ENCODE measurements at regions not wholly inside any gene's neighbourhood (a gene's known extent, or its start where the extent isn't known, plus 50 kb on each side); places are given as distances from the start of the nearest gene placed in this dataset.
"Not testable (repeated sequence)": the region's sequence is repeated elsewhere in the genome, so short reads cannot be mapped to it uniquely, and the experiment has no call there.

GRCh38 chrX:40530509-40530908 lies 50.3 kb upstream of the ATP6AP2 start:
- no peak overlapping the region for H3K4me3 ChIP-seq (ENCODE audit: low read length)
- TF ChIP-seq ZNF274 (IDR thresholded peaks at IDR 0.05; ENCODE audit: low read depth, low read length) = no peak

- no peak for TF ChIP-seq ZNF274 (IDR thresholded peaks at IDR 0.05; ENCODE audit: low read depth, low read length)
- H3K4me3 ChIP-seq (ENCODE audit: low read length) = no peak overlapping the region
These were observed 53.2 kb upstream of the ATP6AP2 start for GRCh38 chrX:40527543-40527942.

- TF ChIP-seq ZNF274 (IDR thresholded peaks at IDR 0.05; ENCODE audit: low read depth, low read length) = no peak
- no peak overlapping the region for H3K4me3 ChIP-seq (ENCODE audit: low read length)
These were observed 54.4 kb upstream of the ATP6AP2 start for GRCh38 chrX:40526412-40526811.

- H3K4me3 ChIP-seq (ENCODE audit: low read length) = not testable (repeated sequence)
These were observed 54.9 kb upstream of the ATP6AP2 start for GRCh38 chrX:40525901-40526300.

DNA sequence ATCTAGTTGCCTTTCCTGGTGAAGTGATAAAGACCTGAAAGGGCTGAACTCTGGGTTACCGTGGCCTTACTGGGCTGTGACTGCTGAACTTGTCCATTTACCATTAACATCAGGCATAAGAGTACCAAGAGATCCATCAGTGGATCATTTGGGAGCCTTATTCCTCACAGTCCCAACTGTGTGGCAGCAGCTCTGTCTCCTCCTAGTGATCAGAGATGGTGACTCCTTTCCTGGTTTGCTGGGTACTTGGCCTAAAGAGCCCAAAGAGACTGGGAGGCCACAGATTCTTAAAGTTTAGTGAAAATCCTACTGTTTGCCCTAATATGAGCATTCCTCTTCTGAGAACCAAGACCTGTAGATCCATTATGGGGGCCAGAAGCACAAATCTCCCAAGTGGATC lies 56.3 kb upstream of the ATP6AP2 start:
- TF ChIP-seq ZNF274 (IDR thresholded peaks at IDR 0.05; ENCODE audit: low read depth, low read length) = no peak
- H3K4me3 ChIP-seq (ENCODE audit: low read length) = no peak overlapping the region

GRCh38 chrX:40523852-40524251 lies 56.9 kb upstream of the ATP6AP2 start:
- TF ChIP-seq ZNF274 (IDR thresholded peaks at IDR 0.05; ENCODE audit: low read depth, low read length) = no peak

DNA sequence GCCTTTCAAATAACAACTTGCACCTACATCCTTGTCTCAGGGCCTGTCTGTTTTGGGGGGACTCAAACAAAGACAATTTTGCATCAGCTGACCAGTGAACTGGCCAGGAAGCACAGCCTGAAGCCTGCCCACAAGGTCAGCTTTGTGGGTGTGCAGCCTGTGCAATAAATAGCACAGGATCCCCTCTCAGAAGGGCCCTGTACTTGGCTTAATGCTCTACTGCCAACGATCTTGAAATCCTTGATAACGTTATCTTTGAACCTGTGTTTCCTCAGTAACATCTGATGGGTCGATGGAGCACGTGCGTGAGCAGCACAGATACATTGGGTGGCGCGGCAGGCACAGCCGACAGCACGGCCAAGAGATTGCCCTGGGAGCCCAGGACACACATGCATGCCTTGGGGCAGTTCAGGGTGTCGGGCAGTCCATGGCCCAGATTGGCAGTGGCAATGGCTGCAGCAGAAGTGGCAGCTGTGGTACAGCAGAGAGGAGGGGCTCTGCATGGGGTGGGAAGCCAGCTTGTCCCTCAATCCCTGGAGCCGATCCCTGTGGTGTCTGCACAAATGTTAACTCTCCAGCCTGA lies 58.8 kb upstream of the ATP6AP2 start:
- TF ChIP-seq ZNF274 (IDR thresholded peaks at IDR 0.05; ENCODE audit: low read depth, low read length) = no peak
- H3K4me3 ChIP-seq (ENCODE audit: low read length) = no peak overlapping the region

More at GRCh38 chrX:40523852-40524251, 56.9 kb upstream of the ATP6AP2 start:
- no peak overlapping the region for H3K4me3 ChIP-seq (ENCODE audit: low read length)

DNA sequence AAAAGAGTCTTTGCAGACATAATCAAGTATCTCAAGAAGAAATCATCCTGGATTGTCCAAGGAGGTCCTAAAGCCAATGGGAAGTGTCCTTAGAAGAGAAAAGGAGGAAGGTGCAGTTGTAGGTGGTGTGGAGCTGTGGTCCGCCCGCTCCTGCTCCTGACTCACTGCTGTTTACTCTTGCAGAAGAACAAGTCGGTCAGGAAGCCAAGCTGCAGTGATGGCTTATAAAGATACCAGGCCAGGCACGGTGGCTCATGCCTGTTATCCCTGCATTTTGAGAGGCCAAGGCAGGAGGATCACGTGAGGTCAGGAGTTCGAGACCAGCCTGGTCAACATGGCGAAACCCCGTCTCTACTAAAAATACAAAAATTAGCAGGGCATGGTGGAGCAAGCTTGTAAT lies 66.4 kb upstream of the ATP6AP2 start:
- no peak overlapping the region for H3K4me3 ChIP-seq (ENCODE audit: low read length)
- no peak for TF ChIP-seq ZNF274 (IDR thresholded peaks at IDR 0.05; ENCODE audit: low read depth, low read length)

DNA sequence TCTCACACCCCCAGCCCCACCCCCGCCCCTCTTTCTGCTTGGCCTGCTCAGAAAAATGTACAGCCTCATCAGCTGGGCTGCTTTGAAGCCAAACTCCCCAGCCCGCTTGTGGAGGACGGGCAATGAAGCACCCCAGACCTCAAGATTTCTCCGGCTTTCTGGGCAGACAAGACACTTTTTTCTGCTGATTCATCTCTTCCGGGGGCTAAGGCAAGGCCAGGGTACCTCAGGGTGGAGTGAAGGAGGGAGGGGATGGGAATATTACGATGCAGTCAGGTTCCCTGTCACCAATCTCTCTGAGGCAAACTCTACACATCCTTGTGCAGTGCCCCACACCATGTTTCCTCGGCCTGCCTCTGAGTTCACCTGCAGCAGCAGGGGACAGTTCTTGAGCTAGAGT lies 66.9 kb upstream of the ATP6AP2 start:
- TF ChIP-seq ZNF274 (IDR thresholded peaks at IDR 0.05; ENCODE audit: low read depth, low read length) = no peak
- H3K4me3 ChIP-seq (ENCODE audit: low read length) = no peak overlapping the region

DNA sequence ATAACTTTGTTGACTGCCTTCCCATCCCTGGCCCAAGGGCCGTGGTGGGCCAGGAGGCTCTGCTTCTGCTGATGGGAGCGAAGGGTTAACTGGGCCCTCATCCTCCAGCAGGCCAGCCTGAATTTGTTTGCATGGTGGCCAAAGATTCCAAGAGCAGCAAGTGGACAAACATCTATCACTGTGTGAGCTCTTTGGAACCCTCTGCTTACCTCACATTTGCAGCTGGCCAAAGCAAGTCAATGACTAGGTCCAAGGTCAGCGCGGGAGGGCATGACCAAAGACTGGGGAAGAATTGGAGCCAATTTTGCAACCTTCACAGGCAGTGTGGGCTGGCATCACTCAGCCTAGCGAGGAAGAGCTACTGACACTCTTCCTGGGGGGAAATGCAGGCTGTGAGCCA lies 67.8 kb upstream of the ATP6AP2 start:
- no peak overlapping the region for H3K4me3 ChIP-seq (ENCODE audit: low read length)
- TF ChIP-seq ZNF274 (IDR thresholded peaks at IDR 0.05; ENCODE audit: low read depth, low read length) = no peak

DNA sequence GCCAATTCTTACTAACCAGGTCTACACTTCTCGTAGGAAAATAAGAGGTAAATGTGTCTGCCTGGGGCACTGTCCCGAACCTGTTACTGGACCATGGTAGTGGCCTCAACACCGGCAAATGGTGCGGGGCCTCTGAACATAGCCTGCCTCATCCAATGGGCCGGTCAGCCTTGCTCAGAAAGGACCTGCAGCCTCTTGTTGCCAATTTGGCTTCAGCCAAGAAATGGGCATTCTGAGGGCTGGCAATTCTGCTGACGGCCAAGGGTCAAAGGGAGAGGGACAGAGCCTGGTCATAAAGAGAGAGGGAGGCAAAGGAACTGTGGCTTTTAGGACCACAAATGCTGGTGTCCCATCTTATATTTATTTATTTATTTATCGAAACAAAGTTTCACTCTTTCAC lies 69.5 kb upstream of the ATP6AP2 start:
- no peak overlapping the region for H3K4me3 ChIP-seq (ENCODE audit: low read length)
- TF ChIP-seq ZNF274 (IDR thresholded peaks at IDR 0.05; ENCODE audit: low read depth, low read length) = no peak

DNA sequence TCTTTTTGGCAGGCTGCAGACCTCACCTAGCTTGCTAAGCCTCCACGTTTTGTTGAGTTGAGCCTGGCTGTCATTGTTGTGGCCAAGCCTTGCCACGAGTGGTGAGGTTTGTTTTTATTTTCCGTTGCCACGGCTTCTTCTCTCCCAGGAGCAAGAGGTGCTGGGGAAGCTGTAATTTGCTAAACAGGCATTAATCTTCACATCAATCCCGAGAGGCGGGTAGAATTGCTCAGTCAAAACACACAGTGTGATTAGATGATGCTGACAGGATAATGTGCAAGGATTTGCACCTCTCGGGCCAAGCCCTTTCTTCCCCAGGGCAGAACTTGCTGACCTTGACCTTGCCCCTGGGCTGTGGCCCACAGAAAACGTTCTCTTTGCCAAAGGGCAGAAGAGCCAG lies 72.2 kb upstream of the ATP6AP2 start:
- no peak overlapping the region for H3K4me3 ChIP-seq (ENCODE audit: low read length)
- TF ChIP-seq ZNF274 (IDR thresholded peaks at IDR 0.05; ENCODE audit: low read depth, low read length) = no peak

- no peak overlapping the region for H3K4me3 ChIP-seq (ENCODE audit: low read length)
- no peak for TF ChIP-seq ZNF274 (IDR thresholded peaks at IDR 0.05; ENCODE audit: low read depth, low read length)
These were observed 74.4 kb upstream of the ATP6AP2 start for GRCh38 chrX:40506201-40506985.

- no peak overlapping the region for H3K4me3 ChIP-seq (ENCODE audit: low read length)
- TF ChIP-seq ZNF274 (IDR thresholded peaks at IDR 0.05; ENCODE audit: low read depth, low read length) = no peak
These were observed 75.8 kb upstream of the ATP6AP2 start for GRCh38 chrX:40504801-40505605.

GRCh38 chrX:40503094-40503493 lies 77.7 kb upstream of the ATP6AP2 start:
- H3K4me3 ChIP-seq (ENCODE audit: low read length) = no peak overlapping the region
- TF ChIP-seq ZNF274 (IDR thresholded peaks at IDR 0.05; ENCODE audit: low read depth, low read length) = no peak

Data from GM08714 (cell line).